ENCODE measurements at regions not wholly inside any gene's neighbourhood (a gene's known extent, or its start where the extent isn't known, plus 50 kb on each side); places are given as distances from the start of the nearest gene placed in this dataset.

DNA sequence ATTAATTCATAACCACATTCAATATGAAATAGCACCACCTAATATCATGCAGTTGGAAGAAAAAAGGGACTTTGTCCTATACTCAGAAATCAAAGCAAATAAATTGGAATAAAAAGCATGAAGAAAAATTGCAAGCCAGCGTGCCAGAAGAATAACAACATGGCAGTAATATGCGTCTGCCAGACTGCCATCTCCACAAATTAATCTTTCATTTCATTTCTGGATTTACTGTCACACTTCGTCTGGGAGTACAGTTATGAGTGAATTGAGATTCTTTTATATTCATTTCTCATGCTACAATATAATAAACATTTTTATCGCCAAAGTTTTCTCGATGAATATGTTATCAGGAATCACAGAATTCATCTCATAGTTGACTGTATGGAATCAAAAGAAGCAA, 1327.7 kb upstream of the SEL1L start:
- TF ChIP-seq POLR2A (IDR thresholded peaks at IDR 0.05) (no peak), POLR2AphosphoS5 (IDR thresholded peaks at IDR 0.05; ENCODE audit: insufficient read depth in 1 of 2, low read depth in 1 of 2) (no peak)

All from vagina (tissue), 2 donors.